ENCODE measurements at regions not wholly inside any gene's neighbourhood (a gene's known extent, or its start where the extent isn't known, plus 50 kb on each side); places are given as distances from the start of the nearest gene placed in this dataset.

GRCh38 chr12:19957308-19958125 is 410.8 kb upstream of the PDE3A start:
- Histone ChIP-seq H4K20me1 (ENCODE audit: control insufficient read depth, insufficient read depth, low read depth, low read length) (no peaks in the 10 kb centered on the region), H3K4me2 (ENCODE audit: low read length) (no peak overlapping the region), H3K27me3 (ENCODE audit: control insufficient read depth, low read length) (no peaks in the 10 kb centered on the region), H3K9me3 (ENCODE audit: control insufficient read depth, insufficient read depth, low read length) (no peaks in the 10 kb centered on the region), H3K27ac (ENCODE audit: low read depth, low read length) (no peak overlapping the region), H3K79me2 (ENCODE audit: control insufficient read depth, low read length) (no peaks in the 10 kb centered on the region), H3K36me3 (ENCODE audit: control insufficient read depth, low read length) (no peaks in the 10 kb centered on the region), H3K9me2 (replicated peaks; ENCODE audit: control insufficient read depth, low read length) (no peaks in the 10 kb centered on the region), H3K4me3 (ENCODE audit: low read length) (no peak overlapping the region), H3F3A (ENCODE audit: control insufficient read depth, insufficient read depth) (no peaks in the 10 kb centered on the region), H3K4me1 (ENCODE audit: control insufficient read depth, low read length) (no peaks in the 10 kb centered on the region)
- TF ChIP-seq EZH2phosphoT487 (IDR thresholded peaks at IDR 0.05; ENCODE audit: borderline replicate concordance, low read length), result no peak
- TF ChIP-seq, protein P1, sequence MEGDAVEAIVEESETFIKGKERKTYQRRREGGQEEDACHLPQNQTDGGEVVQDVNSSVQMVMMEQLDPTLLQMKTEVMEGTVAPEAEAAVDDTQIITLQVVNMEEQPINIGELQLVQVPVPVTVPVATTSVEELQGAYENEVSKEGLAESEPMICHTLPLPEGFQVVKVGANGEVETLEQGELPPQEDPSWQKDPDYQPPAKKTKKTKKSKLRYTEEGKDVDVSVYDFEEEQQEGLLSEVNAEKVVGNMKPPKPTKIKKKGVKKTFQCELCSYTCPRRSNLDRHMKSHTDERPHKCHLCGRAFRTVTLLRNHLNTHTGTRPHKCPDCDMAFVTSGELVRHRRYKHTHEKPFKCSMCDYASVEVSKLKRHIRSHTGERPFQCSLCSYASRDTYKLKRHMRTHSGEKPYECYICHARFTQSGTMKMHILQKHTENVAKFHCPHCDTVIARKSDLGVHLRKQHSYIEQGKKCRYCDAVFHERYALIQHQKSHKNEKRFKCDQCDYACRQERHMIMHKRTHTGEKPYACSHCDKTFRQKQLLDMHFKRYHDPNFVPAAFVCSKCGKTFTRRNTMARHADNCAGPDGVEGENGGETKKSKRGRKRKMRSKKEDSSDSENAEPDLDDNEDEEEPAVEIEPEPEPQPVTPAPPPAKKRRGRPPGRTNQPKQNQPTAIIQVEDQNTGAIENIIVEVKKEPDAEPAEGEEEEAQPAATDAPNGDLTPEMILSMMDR (IDR thresholded peaks at IDR 0.05; ENCODE audit: low read depth, low read length, poor library complexity, severe bottlenecking), result no peak

- H3K36me3 ChIP-seq (ENCODE audit: control insufficient read depth, low read length), result no peaks in the 10 kb centered on the region
- no peak for TF ChIP-seq EZH2phosphoT487 (IDR thresholded peaks at IDR 0.05; ENCODE audit: borderline replicate concordance, low read length)
- TF ChIP-seq, protein P1 (IDR thresholded peaks at IDR 0.05; ENCODE audit: low read depth, low read length, poor library complexity, severe bottlenecking), result no peak
- no peaks in the 10 kb centered on the region for H4K20me1 ChIP-seq (ENCODE audit: control insufficient read depth, insufficient read depth, low read depth, low read length)
- H3K4me2 ChIP-seq (ENCODE audit: low read length), result no peak overlapping the region
- no peak overlapping the region for H3K4me3 ChIP-seq (ENCODE audit: low read length)
- no peaks in the 10 kb centered on the region for H3K9me2 ChIP-seq (replicated peaks; ENCODE audit: control insufficient read depth, low read length)
- no peaks in the 10 kb centered on the region for H3K79me2 ChIP-seq (ENCODE audit: control insufficient read depth, low read length)
- no peaks in the 10 kb centered on the region for H3K4me1 ChIP-seq (ENCODE audit: control insufficient read depth, low read length)
- no peaks in the 10 kb centered on the region for H3K9me3 ChIP-seq (ENCODE audit: control insufficient read depth, insufficient read depth, low read length)
- H3K27ac ChIP-seq (ENCODE audit: low read depth, low read length), result no peak overlapping the region
- no peaks in the 10 kb centered on the region for H3K27me3 ChIP-seq (ENCODE audit: control insufficient read depth, low read length)
- no peaks in the 10 kb centered on the region for H3F3A ChIP-seq (ENCODE audit: control insufficient read depth, insufficient read depth)
Measured at GRCh38 chr12:19958389-19958788, 409.9 kb upstream of the PDE3A start.

GRCh38 chr12:19959353-19959752 is 409.0 kb upstream of the PDE3A start:
- Histone ChIP-seq H3K27me3 (ENCODE audit: control insufficient read depth, low read length) (no peaks in the 10 kb centered on the region), H3K9me3 (ENCODE audit: control insufficient read depth, insufficient read depth, low read length) (no peaks in the 10 kb centered on the region), H3K4me1 (ENCODE audit: control insufficient read depth, low read length) (no peaks in the 10 kb centered on the region), H3K27ac (ENCODE audit: low read depth, low read length) (no peak overlapping the region), H4K20me1 (ENCODE audit: control insufficient read depth, insufficient read depth, low read depth, low read length) (no peaks in the 10 kb centered on the region), H3K4me3 (ENCODE audit: low read length) (no peak overlapping the region), H3K79me2 (ENCODE audit: control insufficient read depth, low read length) (no peaks in the 10 kb centered on the region), H3F3A (ENCODE audit: control insufficient read depth, insufficient read depth) (no peaks in the 10 kb centered on the region), H3K4me2 (ENCODE audit: low read length) (no peak overlapping the region), H3K36me3 (ENCODE audit: control insufficient read depth, low read length) (no peaks in the 10 kb centered on the region), H3K9me2 (replicated peaks; ENCODE audit: control insufficient read depth, low read length) (no peaks in the 10 kb centered on the region)
- TF ChIP-seq, protein P1 (IDR thresholded peaks at IDR 0.05; ENCODE audit: low read depth, low read length, poor library complexity, severe bottlenecking), result no peak
- TF ChIP-seq EZH2phosphoT487 (IDR thresholded peaks at IDR 0.05; ENCODE audit: borderline replicate concordance, low read length), result no peak
